Calu3 (cell line): ENCODE measurements at regions not wholly inside any gene's neighbourhood (a gene's known extent, or its start where the extent isn't known, plus 50 kb on each side); places are given as distances from the start of the nearest gene placed in this dataset.

Experiments used
- BruUV-seq: library from RNA; stranded (reverse); fragments of 400-500 nt; replicated peaks from 2 replicates; lab custom pipeline; 2021; lab: Mats Ljungman, UMichigan
- CTCF ChIA-PET: fragments of 300-600 bp; sonication (Branson Sonifier 250); formaldehyde crosslinking; loops from one replicate; lab custom pipeline; 2022; ENCODE audit warnings: antibody characterized with exemption; lab: Charles Lee
- DNase-seq: peaks from one replicate; pipeline ENCODE4 v3.0.0; 2022
- H3K27ac Mint-ChIP-seq: one replicate; pipeline ENCODE4 v1.8.0; 2022; ENCODE audit warnings: mixed read lengths; ENCODE audit not compliant: unreplicated experiment
- H3K27me3 Mint-ChIP-seq: one replicate; pipeline ENCODE4 v1.8.0; 2022; ENCODE audit warnings: mixed read lengths; ENCODE audit not compliant: unreplicated experiment
- H3K36me3 Mint-ChIP-seq: one replicate; pipeline ENCODE4 v1.8.0; 2022; ENCODE audit warnings: mild to moderate bottlenecking, moderate library complexity, mixed read lengths; ENCODE audit not compliant: insufficient read depth, unreplicated experiment
- H3K4me1 Mint-ChIP-seq: one replicate; pipeline ENCODE4 v1.8.0; 2022; ENCODE audit warnings: mild to moderate bottlenecking, low read depth, mixed read lengths; ENCODE audit not compliant: unreplicated experiment
- H3K4me3 Mint-ChIP-seq: one replicate; pipeline ENCODE4 v1.8.0; 2022; ENCODE audit warnings: mild to moderate bottlenecking, low read depth, moderate library complexity, mixed read lengths; ENCODE audit not compliant: unreplicated experiment
- H3K9me3 Mint-ChIP-seq: one replicate; pipeline ENCODE4 v1.8.0; 2022; ENCODE audit warnings: low read depth, mixed read lengths; ENCODE audit not compliant: unreplicated experiment
- CTCF ChIP-seq: fragments of 200-600 bp; IDR thresholded peaks from one replicate; pipeline ENCODE4 v1.8.0; 2022; ENCODE audit warnings: antibody characterized with exemption; ENCODE audit not compliant: unreplicated experiment
- intact Hi-C: fragments of 100-400 bp; cut with micrococcal nuclease; formaldehyde crosslinking; loops from one replicate; pipeline ENCODE4 v1.10.0; 2022; ENCODE audit not compliant: unreplicated experiment

GRCh38 chr6:103236923-103237322 is 1622.8 kb downstream of the HACE1 start:
- peak; percentile 6 for DNase-seq
- no peak overlapping the region for H3K4me3 Mint-ChIP-seq
- no peak overlapping the region for H3K27ac Mint-ChIP-seq
- H3K27me3 Mint-ChIP-seq, result no peaks in the 10 kb centered on the region
- no TSS peak for BruUV-seq
- intact Hi-C loops, result no loop called here
- H3K9me3 Mint-ChIP-seq, result peaks cover 7% of the 10 kb centered on the region
- no peaks in the 10 kb centered on the region for H3K4me1 Mint-ChIP-seq
- H3K36me3 Mint-ChIP-seq, result no peaks in the 10 kb centered on the region
- CTCF ChIA-PET, result interaction anchor here (0.6 kb wide), 1 partner anchor 503 kb away, joined by 3 read pairs; no protein-coding TSS in a partner anchor
- TF ChIP-seq CTCF, result no peak

- Mint-ChIP-seq H3K27ac (no peak overlapping the region), H3K27me3 (no peaks in the 10 kb centered on the region), H3K4me1 (no peaks in the 10 kb centered on the region), H3K9me3 (peaks cover 5% of the 10 kb centered on the region), H3K4me3 (no peak overlapping the region), H3K36me3 (no peaks in the 10 kb centered on the region)
- BruUV-seq, result no TSS peak
- CTCF ChIA-PET, result no interaction called here
- intact Hi-C loops, result no loop called here
- no peak for DNase-seq
- no peak for TF ChIP-seq CTCF
Observed at GRCh38 chr6:103231181-103231580, 1628.5 kb downstream of the HACE1 start.

GRCh38 chr6:103215847-103216246 is 1643.9 kb downstream of the HACE1 start:
- no TSS peak for BruUV-seq

GRCh38 chr6:103210686-103211085 is 1649.0 kb downstream of the HACE1 start:
- CTCF ChIA-PET, result no interaction called here
- Mint-ChIP-seq H3K4me1 (no peaks in the 10 kb centered on the region), H3K36me3 (no peaks in the 10 kb centered on the region), H3K27ac (no peak overlapping the region), H3K9me3 (peaks cover 2% of the 10 kb centered on the region), H3K4me3 (no peak overlapping the region), H3K27me3 (no peaks in the 10 kb centered on the region)
- no peak for TF ChIP-seq CTCF
- no TSS peak for BruUV-seq
- intact Hi-C loops, result no loop called here
- no peak for DNase-seq

More at GRCh38 chr6:103215847-103216246, 1643.9 kb downstream of the HACE1 start:
- DNase-seq, result no peak
- no peak overlapping the region for H3K4me3 Mint-ChIP-seq
- H3K27me3 Mint-ChIP-seq, result no peaks in the 10 kb centered on the region
- no peak for TF ChIP-seq CTCF
- H3K27ac Mint-ChIP-seq, result no peak overlapping the region
- no peaks in the 10 kb centered on the region for H3K36me3 Mint-ChIP-seq
- intact Hi-C loops, result no loop called here
- peaks cover 11% of the 10 kb centered on the region for H3K4me1 Mint-ChIP-seq
- no peaks in the 10 kb centered on the region for H3K9me3 Mint-ChIP-seq
- CTCF ChIA-PET, result no interaction called here
